GM21360 (cell line): ENCODE measurements at regions not wholly inside any gene's neighbourhood (a gene's known extent, or its start where the extent isn't known, plus 50 kb on each side); places are given as distances from the start of the nearest gene placed in this dataset.

Experiments used
- ATAC-seq: cut with Tn5 transposase; IDR thresholded peaks from one replicate; pipeline ENCODE4 v1.9.1; 2021; ENCODE audit warnings: mild to moderate bottlenecking, moderate library complexity; ENCODE audit not compliant: unreplicated experiment

GRCh38 chr1:29502911-29503840, 266.9 kb downstream of the PTPRU start:
- ATAC-seq = no peak

- no peak for ATAC-seq
Measured at GRCh38 chr1:29502225-29502910, 266.0 kb downstream of the PTPRU start.

GRCh38 chr1:29501227-29501976, 265.1 kb downstream of the PTPRU start:
- no peak for ATAC-seq

GRCh38 chr1:29500651-29501050, 264.3 kb downstream of the PTPRU start:
- ATAC-seq = no peak

GRCh38 chr1:29500041-29500440, 263.7 kb downstream of the PTPRU start:
- ATAC-seq = no peak

GRCh38 chr1:29499104-29499650, 262.9 kb downstream of the PTPRU start:
- ATAC-seq = no peak

GRCh38 chr1:29498126-29499103, 262.1 kb downstream of the PTPRU start:
- ATAC-seq = no peak

GRCh38 chr1:29497395-29498125, 261.2 kb downstream of the PTPRU start:
- no peak for ATAC-seq

- ATAC-seq = no peak
Measured at GRCh38 chr1:29496701-29497100, 260.4 kb downstream of the PTPRU start.

GRCh38 chr1:29490204-29490934, 254.0 kb downstream of the PTPRU start:
- ATAC-seq = no peak

GRCh38 chr1:29489471-29489870, 253.1 kb downstream of the PTPRU start:
- no peak for ATAC-seq

- ATAC-seq = no peak
Measured at GRCh38 chr1:29488794-29489311, 252.5 kb downstream of the PTPRU start.

GRCh38 chr1:29488086-29488793, 251.9 kb downstream of the PTPRU start:
- no peak for ATAC-seq

GRCh38 chr1:29487291-29487690, 251.0 kb downstream of the PTPRU start:
- no peak for ATAC-seq

GRCh38 chr1:29485096-29485925, 249.0 kb downstream of the PTPRU start:
- ATAC-seq = no peak

GRCh38 chr1:29482991-29483390, 246.7 kb downstream of the PTPRU start:
- ATAC-seq = no peak

- ATAC-seq = no peak
Measured at GRCh38 chr1:29482064-29482463, 245.7 kb downstream of the PTPRU start.
